Liver (tissue), 8 donors: ENCODE measurements at regions not wholly inside any gene's neighbourhood (a gene's known extent, or its start where the extent isn't known, plus 50 kb on each side); places are given as distances from the start of the nearest gene placed in this dataset.

Source experiments
- DNase-seq: peaks from one replicate; pipeline ENCODE4 v3.0.0-alpha.2; 2017; ENCODE audit warnings: low spot score
- H3K27ac ChIP-seq, 2 donors: one replicate each; pipeline ENCODE4 v1.7.0; 2013; ENCODE audit warnings: inconsistent platforms in 2 of 2, low read length in 2 of 2, control low read depth in 1 of 2, low read depth in 1 of 2, mild to moderate bottlenecking in 1 of 2
- H3K27me3 ChIP-seq, 4 donors: one replicate each; pipeline versions ENCODE4 v1.6.1 to v1.7.0; 2013; ENCODE audit warnings: low read length in 3 of 4, inconsistent platforms in 1 of 4, mild to moderate bottlenecking in 1 of 4, moderate library complexity in 1 of 4; ENCODE audit not compliant: control insufficient read depth in 4 of 4, insufficient read depth in 4 of 4
- H3K36me3 ChIP-seq, 4 donors: one replicate each; pipeline versions ENCODE4 v1.6.1 to v1.7.0; 2013; ENCODE audit warnings: low read length in 3 of 4, mild to moderate bottlenecking in 3 of 4, low read depth in 1 of 4, moderate library complexity in 1 of 4; ENCODE audit not compliant: control insufficient read depth in 4 of 4, insufficient read depth in 3 of 4
- H3K4me1 ChIP-seq, 4 donors: one replicate each; pipeline versions ENCODE4 v1.6.1 to v1.7.0; 2013; ENCODE audit warnings: low read length in 3 of 4, mild to moderate bottlenecking in 3 of 4, moderate library complexity in 1 of 4; ENCODE audit not compliant: control insufficient read depth in 4 of 4, insufficient read depth in 4 of 4
- H3K4me3 ChIP-seq, 3 donors: one replicate each; pipeline versions ENCODE4 v1.6.1 to v1.7.0; 2013; ENCODE audit warnings: low read length in 3 of 3, control low read depth in 1 of 3, low read depth in 1 of 3, mild to moderate bottlenecking in 1 of 3
- H3K9ac ChIP-seq, 2 donors: one replicate each; pipeline ENCODE4 v1.7.0; 2013; ENCODE audit warnings: low read length in 2 of 2, mild to moderate bottlenecking in 2 of 2, moderate library complexity in 2 of 2, control low read depth in 1 of 2, low read depth in 1 of 2
- H3K9me3 ChIP-seq, 4 donors: one replicate each; pipeline versions ENCODE4 v1.6.1 to v1.7.0; 2013; ENCODE audit warnings: low read length in 3 of 4; ENCODE audit not compliant: control insufficient read depth in 4 of 4
- EGR1 ChIP-seq, 2 donors: IDR thresholded peaks; 2 replicates each; pipeline ENCODE4 v1.6.1; 2016 to 2018; ENCODE audit warnings: antibody characterized with exemption in 2 of 2, low read depth in 2 of 2
- FOXA1 ChIP-seq: IDR thresholded peaks from 2 replicates; pipeline ENCODE4 v1.6.1; 2016; ENCODE audit warnings: antibody characterized with exemption
- FOXA2 ChIP-seq: IDR thresholded peaks from 2 replicates; pipeline ENCODE4 v1.6.1; 2016; ENCODE audit warnings: antibody characterized with exemption
- GABPA ChIP-seq, 2 donors: IDR thresholded peaks in 1 of 2; conservative IDR thresholded peaks in 1 of 2; 2 replicates each; pipeline ENCODE4 v1.6.1; 2016; ENCODE audit warnings: antibody characterized with exemption in 2 of 2, mild to moderate bottlenecking in 1 of 2, moderate library complexity in 1 of 2
- HNF4A ChIP-seq, 2 donors: conservative IDR thresholded peaks; 2 replicates each; pipeline ENCODE4 v1.6.1; 2016; ENCODE audit warnings: antibody characterized with exemption in 2 of 2, mild to moderate bottlenecking in 2 of 2
- HNF4G ChIP-seq: IDR thresholded peaks from 2 replicates; pipeline ENCODE4 v1.6.1; 2016; ENCODE audit warnings: antibody characterized with exemption
- JUND ChIP-seq, 2 donors: IDR thresholded peaks; 2 replicates each; pipeline ENCODE4 v1.6.1; 2016; ENCODE audit warnings: antibody characterized with exemption in 2 of 2
- NR2F2 ChIP-seq: IDR thresholded peaks from 2 replicates; pipeline ENCODE4 v1.6.1; 2016; ENCODE audit warnings: antibody characterized with exemption
- RAD21 ChIP-seq, 2 donors: IDR thresholded peaks; 2 replicates each; pipeline ENCODE4 v1.6.1; 2016; ENCODE audit warnings: antibody characterized with exemption in 2 of 2, mild to moderate bottlenecking in 2 of 2
- RXRA ChIP-seq, 2 donors: IDR thresholded peaks; 2 replicates each; pipeline ENCODE4 v1.6.1; 2017 to 2018; ENCODE audit warnings: antibody characterized with exemption in 2 of 2, mild to moderate bottlenecking in 1 of 2
- SP1 ChIP-seq: IDR thresholded peaks from 2 replicates; pipeline ENCODE4 v1.6.1; 2018; ENCODE audit warnings: antibody characterized with exemption, mild to moderate bottlenecking
- TAF1 ChIP-seq: conservative IDR thresholded peaks from 2 replicates; pipeline ENCODE4 v1.6.1; 2016; ENCODE audit warnings: antibody characterized with exemption, mild to moderate bottlenecking
- YY1 ChIP-seq: IDR thresholded peaks from 2 replicates; pipeline ENCODE4 v1.6.1; 2016; ENCODE audit warnings: antibody characterized with exemption, mild to moderate bottlenecking
- WGBS: extraction: QIAGEN DNeasy Blood & Tissue Kit; methylation state at CpG from one replicate; pipeline ENCODE4 v1.1.7; 2013; 5-methylcytosine and 5-hydroxymethylcytosine counted together
- TF ChIP-seq, protein P1 (sequence below): fragments of 150-350 bp; IDR thresholded peaks from 2 replicates; pipeline ENCODE4 v1.5.1; 2017; ENCODE audit warnings: improper control_type of control experiment, low read depth, low read length; ENCODE audit not compliant: missing input control
- TF ChIP-seq, protein P2 (sequence below): IDR thresholded peaks from 2 replicates; pipeline ENCODE4 v1.6.1; 2016; ENCODE audit warnings: antibody characterized with exemption
- TF ChIP-seq, protein P3 (sequence below): IDR thresholded peaks from 2 replicates; pipeline ENCODE4 v1.6.1; 2016; ENCODE audit warnings: antibody characterized with exemption
- TF ChIP-seq, protein P4 (sequence below): IDR thresholded peaks from 2 replicates; pipeline ENCODE4 v1.6.1; 2016; ENCODE audit warnings: antibody characterized with exemption, mild to moderate bottlenecking
- donor health status: healthy.
- donor health status: healthy.
- donor health status: healthy.
- donor health status: healthy.
- donor health status: healthy.

DNA sequence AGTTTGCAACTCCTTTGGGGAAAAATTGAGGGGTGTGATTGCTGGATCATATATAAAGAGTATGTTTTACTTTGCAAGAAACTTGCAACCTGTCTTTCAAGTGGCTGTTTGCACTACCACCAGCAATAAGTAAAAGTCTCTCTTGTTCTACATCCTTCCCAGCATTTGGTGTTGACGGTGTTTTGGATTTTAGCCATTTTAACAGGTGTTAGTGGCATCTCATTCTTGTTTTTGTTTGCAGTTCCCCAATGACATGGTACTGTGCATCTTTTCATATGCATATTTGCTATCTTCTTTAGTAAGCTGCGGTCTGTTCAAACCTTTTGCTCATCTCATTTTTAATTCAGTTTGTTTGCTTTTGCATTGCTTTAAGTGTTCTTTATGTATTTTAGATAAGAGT, 535.5 kb downstream of the LRRIQ3 start (continued):
- TF ChIP-seq, protein P1, sequence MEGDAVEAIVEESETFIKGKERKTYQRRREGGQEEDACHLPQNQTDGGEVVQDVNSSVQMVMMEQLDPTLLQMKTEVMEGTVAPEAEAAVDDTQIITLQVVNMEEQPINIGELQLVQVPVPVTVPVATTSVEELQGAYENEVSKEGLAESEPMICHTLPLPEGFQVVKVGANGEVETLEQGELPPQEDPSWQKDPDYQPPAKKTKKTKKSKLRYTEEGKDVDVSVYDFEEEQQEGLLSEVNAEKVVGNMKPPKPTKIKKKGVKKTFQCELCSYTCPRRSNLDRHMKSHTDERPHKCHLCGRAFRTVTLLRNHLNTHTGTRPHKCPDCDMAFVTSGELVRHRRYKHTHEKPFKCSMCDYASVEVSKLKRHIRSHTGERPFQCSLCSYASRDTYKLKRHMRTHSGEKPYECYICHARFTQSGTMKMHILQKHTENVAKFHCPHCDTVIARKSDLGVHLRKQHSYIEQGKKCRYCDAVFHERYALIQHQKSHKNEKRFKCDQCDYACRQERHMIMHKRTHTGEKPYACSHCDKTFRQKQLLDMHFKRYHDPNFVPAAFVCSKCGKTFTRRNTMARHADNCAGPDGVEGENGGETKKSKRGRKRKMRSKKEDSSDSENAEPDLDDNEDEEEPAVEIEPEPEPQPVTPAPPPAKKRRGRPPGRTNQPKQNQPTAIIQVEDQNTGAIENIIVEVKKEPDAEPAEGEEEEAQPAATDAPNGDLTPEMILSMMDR = no peak
- TF ChIP-seq GABPA (IDR thresholded peaks at IDR 0.05 in 1 of 2, conservative IDR thresholded peaks at IDR 0.05 in 1 of 2) = no peak
- TF ChIP-seq, protein P2, sequence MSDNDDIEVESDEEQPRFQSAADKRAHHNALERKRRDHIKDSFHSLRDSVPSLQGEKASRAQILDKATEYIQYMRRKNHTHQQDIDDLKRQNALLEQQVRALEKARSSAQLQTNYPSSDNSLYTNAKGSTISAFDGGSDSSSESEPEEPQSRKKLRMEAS = no peak
- TF ChIP-seq TAF1 = no peak
- no peak for TF ChIP-seq SP1
- TF ChIP-seq NR2F2 = no peak

DNA sequence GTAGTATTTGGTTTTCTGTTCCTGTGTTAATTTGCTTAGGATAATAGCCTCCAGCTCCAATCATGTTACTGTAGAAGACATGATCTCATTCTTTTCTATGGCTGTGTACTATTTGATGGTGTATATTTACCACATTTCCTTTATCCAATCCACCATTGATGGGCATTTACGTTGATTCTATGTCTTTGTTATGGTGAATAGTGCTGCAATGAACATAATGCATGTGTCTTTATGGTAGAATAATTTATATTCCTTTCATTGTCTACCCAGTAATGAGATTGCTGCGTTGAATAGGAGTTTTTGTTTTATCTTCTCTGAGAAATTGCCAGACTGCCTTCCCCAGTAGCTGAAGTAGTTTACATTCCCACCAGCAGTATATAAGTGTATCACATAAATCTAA, 538.8 kb downstream of the LRRIQ3 start:
- no peak overlapping the region for H3K9ac ChIP-seq
- H3K27me3 ChIP-seq = no peaks in the 10 kb centered on the region
- H3K9me3 ChIP-seq = peaks cover 0 to 6% (median 0%) of the 10 kb centered on the region in 4 donors
- no peak for DNase-seq
- TF ChIP-seq HNF4A (conservative IDR thresholded peaks at IDR 0.05) = no peak
- TF ChIP-seq RAD21 (IDR thresholded peaks at IDR 0.05) = no peak
- no peak for TF ChIP-seq RXRA (IDR thresholded peaks at IDR 0.05)
- TF ChIP-seq, protein P3, sequence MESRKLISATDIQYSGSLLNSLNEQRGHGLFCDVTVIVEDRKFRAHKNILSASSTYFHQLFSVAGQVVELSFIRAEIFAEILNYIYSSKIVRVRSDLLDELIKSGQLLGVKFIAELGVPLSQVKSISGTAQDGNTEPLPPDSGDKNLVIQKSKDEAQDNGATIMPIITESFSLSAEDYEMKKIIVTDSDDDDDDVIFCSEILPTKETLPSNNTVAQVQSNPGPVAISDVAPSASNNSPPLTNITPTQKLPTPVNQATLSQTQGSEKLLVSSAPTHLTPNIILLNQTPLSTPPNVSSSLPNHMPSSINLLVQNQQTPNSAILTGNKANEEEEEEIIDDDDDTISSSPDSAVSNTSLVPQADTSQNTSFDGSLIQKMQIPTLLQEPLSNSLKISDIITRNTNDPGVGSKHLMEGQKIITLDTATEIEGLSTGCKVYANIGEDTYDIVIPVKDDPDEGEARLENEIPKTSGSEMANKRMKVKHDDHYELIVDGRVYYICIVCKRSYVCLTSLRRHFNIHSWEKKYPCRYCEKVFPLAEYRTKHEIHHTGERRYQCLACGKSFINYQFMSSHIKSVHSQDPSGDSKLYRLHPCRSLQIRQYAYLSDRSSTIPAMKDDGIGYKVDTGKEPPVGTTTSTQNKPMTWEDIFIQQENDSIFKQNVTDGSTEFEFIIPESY = no peak
- TF ChIP-seq TAF1 = no peak
- TF ChIP-seq FOXA1 = no peak
- TF ChIP-seq EGR1 (IDR thresholded peaks at IDR 0.05; ENCODE audit: low read depth in 2 of 2) = no peak
- H3K4me1 ChIP-seq = no peaks in the 10 kb centered on the region
- no peaks in the 10 kb centered on the region for H3K36me3 ChIP-seq
- no peak overlapping the region for H3K4me3 ChIP-seq
- 63% methylated on average over 2 of the region's 2 CpGs for WGBS
- no peak overlapping the region for H3K27ac ChIP-seq

DNA sequence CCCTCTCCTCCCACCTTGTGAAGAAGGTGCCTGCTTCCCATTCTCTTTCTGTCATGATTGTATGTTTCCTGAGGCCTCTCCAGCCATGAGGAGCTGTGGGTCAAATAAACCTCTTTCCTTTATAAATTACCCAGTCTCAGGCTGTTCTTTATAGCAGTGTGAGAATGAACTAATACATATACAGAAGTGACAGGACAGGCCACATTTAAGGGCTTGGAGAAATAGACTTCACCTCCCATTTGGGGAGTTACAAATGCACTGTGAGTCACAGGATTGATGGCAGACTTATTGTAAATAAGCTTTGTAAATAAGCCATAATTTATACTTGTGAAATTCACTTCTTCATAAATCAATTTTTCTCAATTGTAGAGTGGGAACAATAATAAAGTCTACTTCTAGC, 543.3 kb downstream of the LRRIQ3 start:
- no peak for DNase-seq
- no peaks in the 10 kb centered on the region for H3K36me3 ChIP-seq
- no peaks in the 10 kb centered on the region for H3K4me1 ChIP-seq
- no peak overlapping the region for H3K27ac ChIP-seq
- TF ChIP-seq HNF4G = no peak
- H3K9me3 ChIP-seq = peaks cover 0 to 6% (median 0%) of the 10 kb centered on the region in 4 donors
- no peaks in the 10 kb centered on the region for H3K27me3 ChIP-seq
- no peak overlapping the region for H3K4me3 ChIP-seq
- no peak overlapping the region for H3K9ac ChIP-seq

DNA sequence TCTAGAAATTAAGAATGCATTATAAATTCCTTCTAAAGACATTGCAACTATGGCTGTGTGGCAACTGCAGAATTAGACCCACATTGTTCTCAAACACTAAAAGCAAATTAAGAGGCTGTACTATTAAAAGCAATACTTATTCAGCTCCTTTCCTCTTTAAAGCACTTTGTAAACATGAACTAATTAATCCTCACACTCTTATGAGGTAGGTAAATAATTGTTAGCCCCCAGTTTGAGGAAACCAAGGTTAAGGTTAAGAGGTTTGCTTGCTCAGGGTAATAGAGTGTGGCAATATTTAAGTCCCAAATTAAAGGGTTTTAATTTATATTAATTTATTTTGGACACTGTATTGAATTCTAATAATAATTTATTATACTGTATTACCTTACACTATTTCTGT, 553.8 kb downstream of the LRRIQ3 start:
- Histone ChIP-seq H3K27me3 (no peaks in the 10 kb centered on the region), H3K9me3 (no peaks in the 10 kb centered on the region), H3K4me1 (no peaks in the 10 kb centered on the region), H3K4me3 (no peak overlapping the region), H3K27ac (no peak overlapping the region), H3K9ac (no peak overlapping the region), H3K36me3 (no peaks in the 10 kb centered on the region)
- TF ChIP-seq FOXA2 (no peak), HNF4A (conservative IDR thresholded peaks at IDR 0.05) (no peak), RAD21 (IDR thresholded peaks at IDR 0.05) (no peak), GABPA (IDR thresholded peaks at IDR 0.05 in 1 of 2, conservative IDR thresholded peaks at IDR 0.05 in 1 of 2) (no peak), HNF4G (no peak), TAF1 (no peak), YY1 (no peak), EGR1 (IDR thresholded peaks at IDR 0.05; ENCODE audit: low read depth in 2 of 2) (no peak), NR2F2 (no peak), JUND (IDR thresholded peaks at IDR 0.05) (no peak), RXRA (IDR thresholded peaks at IDR 0.05) (no peak)
- TF ChIP-seq, protein P4, sequence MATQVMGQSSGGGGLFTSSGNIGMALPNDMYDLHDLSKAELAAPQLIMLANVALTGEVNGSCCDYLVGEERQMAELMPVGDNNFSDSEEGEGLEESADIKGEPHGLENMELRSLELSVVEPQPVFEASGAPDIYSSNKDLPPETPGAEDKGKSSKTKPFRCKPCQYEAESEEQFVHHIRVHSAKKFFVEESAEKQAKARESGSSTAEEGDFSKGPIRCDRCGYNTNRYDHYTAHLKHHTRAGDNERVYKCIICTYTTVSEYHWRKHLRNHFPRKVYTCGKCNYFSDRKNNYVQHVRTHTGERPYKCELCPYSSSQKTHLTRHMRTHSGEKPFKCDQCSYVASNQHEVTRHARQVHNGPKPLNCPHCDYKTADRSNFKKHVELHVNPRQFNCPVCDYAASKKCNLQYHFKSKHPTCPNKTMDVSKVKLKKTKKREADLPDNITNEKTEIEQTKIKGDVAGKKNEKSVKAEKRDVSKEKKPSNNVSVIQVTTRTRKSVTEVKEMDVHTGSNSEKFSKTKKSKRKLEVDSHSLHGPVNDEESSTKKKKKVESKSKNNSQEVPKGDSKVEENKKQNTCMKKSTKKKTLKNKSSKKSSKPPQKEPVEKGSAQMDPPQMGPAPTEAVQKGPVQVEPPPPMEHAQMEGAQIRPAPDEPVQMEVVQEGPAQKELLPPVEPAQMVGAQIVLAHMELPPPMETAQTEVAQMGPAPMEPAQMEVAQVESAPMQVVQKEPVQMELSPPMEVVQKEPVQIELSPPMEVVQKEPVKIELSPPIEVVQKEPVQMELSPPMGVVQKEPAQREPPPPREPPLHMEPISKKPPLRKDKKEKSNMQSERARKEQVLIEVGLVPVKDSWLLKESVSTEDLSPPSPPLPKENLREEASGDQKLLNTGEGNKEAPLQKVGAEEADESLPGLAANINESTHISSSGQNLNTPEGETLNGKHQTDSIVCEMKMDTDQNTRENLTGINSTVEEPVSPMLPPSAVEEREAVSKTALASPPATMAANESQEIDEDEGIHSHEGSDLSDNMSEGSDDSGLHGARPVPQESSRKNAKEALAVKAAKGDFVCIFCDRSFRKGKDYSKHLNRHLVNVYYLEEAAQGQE = no peak
- TF ChIP-seq, protein P1 = no peak
- TF ChIP-seq, protein P2 = no peak
- DNase-seq = no peak
